Duodenal mucosa (tissue), 2 donors: ENCODE measurements at regions not wholly inside any gene's neighbourhood (a gene's known extent, or its start where the extent isn't known, plus 50 kb on each side); places are given as distances from the start of the nearest gene placed in this dataset.
"Not testable (repeated sequence)": the region's sequence is repeated elsewhere in the genome, so short reads cannot be mapped to it uniquely, and the experiment has no call there.

Source experiments
- H3K27ac ChIP-seq: one replicate; pipeline ENCODE4 v1.7.0; 2013; ENCODE audit warnings: low read depth, low read length
- H3K27me3 ChIP-seq, 2 donors: one replicate each; pipeline ENCODE4 v1.7.0; 2013; ENCODE audit warnings: low read length in 2 of 2, control low read depth in 1 of 2; ENCODE audit not compliant: insufficient read depth in 2 of 2, control insufficient read depth in 1 of 2
- H3K36me3 ChIP-seq, 2 donors: one replicate each; pipeline ENCODE4 v1.7.0; 2013; ENCODE audit warnings: low read length in 2 of 2, control low read depth in 1 of 2; ENCODE audit not compliant: insufficient read depth in 2 of 2, control insufficient read depth in 1 of 2
- H3K4me1 ChIP-seq, 2 donors: one replicate each; pipeline ENCODE4 v1.7.0; 2013; ENCODE audit warnings: low read length in 2 of 2, control low read depth in 1 of 2; ENCODE audit not compliant: insufficient read depth in 2 of 2, control insufficient read depth in 1 of 2
- H3K4me3 ChIP-seq, 2 donors: one replicate each; pipeline ENCODE4 v1.7.0; 2013; ENCODE audit warnings: low read length in 2 of 2, low read depth in 1 of 2
- H3K9ac ChIP-seq, 2 donors: one replicate each; pipeline ENCODE4 v1.7.0; 2013; ENCODE audit warnings: low read length in 2 of 2, low read depth in 1 of 2
- H3K9me3 ChIP-seq, 2 donors: one replicate each; pipeline ENCODE4 v1.7.0; 2013; ENCODE audit warnings: low read length in 2 of 2, control low read depth in 1 of 2; ENCODE audit not compliant: control insufficient read depth in 1 of 2

DNA sequence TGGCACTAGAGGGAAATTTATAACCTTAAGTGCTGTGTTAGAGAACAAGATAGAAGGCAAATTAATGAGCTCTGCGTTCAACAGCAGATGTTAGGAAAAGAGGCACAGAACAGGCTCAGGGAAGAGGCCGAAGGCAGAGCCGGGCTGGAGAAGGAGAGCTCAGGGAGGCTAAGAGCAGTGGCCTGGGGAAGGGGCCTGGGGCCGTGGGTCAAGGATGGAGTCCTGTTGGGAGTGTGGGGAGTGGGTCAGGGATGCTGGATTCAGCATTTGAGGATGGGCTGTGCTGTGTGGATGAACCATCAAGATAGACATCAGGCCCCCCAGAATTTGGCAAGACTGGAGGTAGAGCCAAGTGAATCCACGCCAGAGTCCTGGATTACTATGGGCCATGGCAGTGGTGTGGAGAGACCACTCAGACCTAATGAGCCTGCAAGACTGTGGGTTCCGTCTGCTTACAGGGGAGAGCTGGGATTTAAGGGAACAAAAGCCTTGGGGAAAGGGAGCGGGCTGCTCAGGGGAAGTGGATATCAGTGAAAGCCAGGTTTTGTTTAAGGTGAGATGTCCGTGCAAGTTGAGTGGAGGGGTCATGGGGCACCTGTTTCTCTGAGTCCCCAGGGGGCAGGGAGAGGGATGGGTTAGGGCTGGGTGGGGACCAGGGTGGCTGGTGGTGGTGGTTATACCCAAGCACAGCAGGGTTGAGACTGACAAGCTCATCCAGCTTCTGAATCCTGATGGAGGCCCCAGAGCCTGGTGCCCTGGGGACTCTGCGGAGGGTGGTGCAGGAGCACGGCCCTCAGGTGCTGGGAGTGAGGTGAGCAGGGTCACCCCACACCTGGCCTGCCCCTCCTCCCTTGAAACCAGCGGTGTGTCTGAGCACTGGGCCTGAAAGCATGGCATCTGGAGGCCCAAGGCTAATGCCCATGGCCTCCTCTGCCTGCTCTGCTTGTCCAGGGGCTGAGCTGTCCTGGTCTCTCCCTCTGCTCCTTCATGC lies 101.7 kb downstream of the BMS1 start:
- no peaks in the 10 kb centered on the region for H3K4me1 ChIP-seq
- peaks cover 9 to 12% of the 10 kb centered on the region in 2 donors for H3K9me3 ChIP-seq
- H3K9ac ChIP-seq, result no peak overlapping the region
- H3K27ac ChIP-seq, result no peak overlapping the region
- no peaks in the 10 kb centered on the region for H3K27me3 ChIP-seq
- no peak overlapping the region for H3K4me3 ChIP-seq
- no peaks in the 10 kb centered on the region for H3K36me3 ChIP-seq

GRCh38 chr10:42885491-42886270 lies 103.1 kb downstream of the BMS1 start:
- Histone ChIP-seq H3K9me3 (peaks cover 9 to 12% of the 10 kb centered on the region in 2 donors), H3K27ac (no peak overlapping the region), H3K36me3 (no peaks in the 10 kb centered on the region), H3K9ac (no peak overlapping the region), H3K4me3 (no peak overlapping the region), H3K4me1 (no peaks in the 10 kb centered on the region), H3K27me3 (no peaks in the 10 kb centered on the region)

GRCh38 chr10:42887734-42888503 lies 105.3 kb downstream of the BMS1 start:
- Histone ChIP-seq H3K4me3 (no peak overlapping the region), H3K36me3 (no peaks in the 10 kb centered on the region), H3K4me1 (no peaks in the 10 kb centered on the region), H3K9ac (no peak overlapping the region), H3K27ac (no peak overlapping the region), H3K27me3 (no peaks in the 10 kb centered on the region), H3K9me3 (peaks cover 0 to 2% of the 10 kb centered on the region in 2 donors)

DNA sequence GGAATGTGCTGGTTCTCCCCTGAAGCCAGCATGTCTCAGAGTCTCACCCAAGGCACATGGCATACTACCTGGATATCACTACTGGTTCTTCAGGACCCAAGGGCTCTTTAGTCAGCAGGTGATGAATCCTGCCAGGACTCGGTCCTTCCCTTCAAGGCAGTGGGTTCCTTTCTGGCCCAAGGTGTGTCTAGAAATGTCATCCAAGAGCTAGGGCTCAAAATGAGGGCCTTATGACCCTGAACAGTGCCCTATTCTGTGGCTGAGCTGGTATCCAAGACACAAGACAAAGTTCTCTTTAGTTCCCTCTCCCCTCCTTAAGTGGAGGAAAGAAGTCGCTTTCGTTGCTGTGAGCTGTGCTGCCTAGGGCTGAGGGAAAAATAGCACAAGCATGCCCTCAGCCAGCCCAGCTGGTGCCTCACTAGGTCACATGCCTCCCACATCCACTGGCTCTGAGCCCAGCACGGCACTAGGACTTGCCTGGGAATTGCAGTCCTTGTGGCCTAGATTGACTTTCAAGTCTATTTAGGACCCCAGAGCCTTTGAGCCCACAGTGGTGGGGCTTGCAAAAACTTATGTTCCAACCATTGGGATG lies 106.0 kb downstream of the BMS1 start:
- Histone ChIP-seq H3K4me1 (no peaks in the 10 kb centered on the region), H3K27ac (no peak overlapping the region), H3K4me3 (no peak overlapping the region), H3K36me3 (no peaks in the 10 kb centered on the region), H3K27me3 (no peaks in the 10 kb centered on the region), H3K9ac (no peak overlapping the region), H3K9me3 (no peaks in the 10 kb centered on the region)

DNA sequence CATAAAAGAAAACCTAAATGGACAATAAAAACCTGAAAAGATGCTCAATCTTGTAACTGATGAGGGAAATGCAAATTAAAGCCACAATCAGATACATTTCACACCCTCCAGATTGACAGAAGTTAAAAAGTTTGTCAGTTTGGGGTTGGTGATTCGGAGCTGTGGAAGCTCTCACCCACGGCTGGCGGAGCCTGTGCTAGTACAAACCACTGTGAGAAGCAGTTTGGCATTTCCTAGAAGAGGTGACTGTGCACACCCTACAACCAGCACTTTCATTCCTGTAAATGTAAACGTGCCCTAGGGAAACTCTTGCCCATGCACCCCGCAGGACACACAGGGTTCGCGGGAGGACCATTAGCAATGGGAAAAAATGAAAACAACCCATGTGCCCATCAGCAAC lies 114.1 kb downstream of the BMS1 start:
- Histone ChIP-seq H3K4me3 (no peak overlapping the region), H3K9ac (no peak overlapping the region), H3K4me1 (no peaks in the 10 kb centered on the region), H3K36me3 (no peaks in the 10 kb centered on the region), H3K27ac (no peak overlapping the region), H3K27me3 (peaks cover 0 to 8% of the 10 kb centered on the region in 2 donors), H3K9me3 (peaks cover 0 to 4% of the 10 kb centered on the region in 2 donors)

DNA sequence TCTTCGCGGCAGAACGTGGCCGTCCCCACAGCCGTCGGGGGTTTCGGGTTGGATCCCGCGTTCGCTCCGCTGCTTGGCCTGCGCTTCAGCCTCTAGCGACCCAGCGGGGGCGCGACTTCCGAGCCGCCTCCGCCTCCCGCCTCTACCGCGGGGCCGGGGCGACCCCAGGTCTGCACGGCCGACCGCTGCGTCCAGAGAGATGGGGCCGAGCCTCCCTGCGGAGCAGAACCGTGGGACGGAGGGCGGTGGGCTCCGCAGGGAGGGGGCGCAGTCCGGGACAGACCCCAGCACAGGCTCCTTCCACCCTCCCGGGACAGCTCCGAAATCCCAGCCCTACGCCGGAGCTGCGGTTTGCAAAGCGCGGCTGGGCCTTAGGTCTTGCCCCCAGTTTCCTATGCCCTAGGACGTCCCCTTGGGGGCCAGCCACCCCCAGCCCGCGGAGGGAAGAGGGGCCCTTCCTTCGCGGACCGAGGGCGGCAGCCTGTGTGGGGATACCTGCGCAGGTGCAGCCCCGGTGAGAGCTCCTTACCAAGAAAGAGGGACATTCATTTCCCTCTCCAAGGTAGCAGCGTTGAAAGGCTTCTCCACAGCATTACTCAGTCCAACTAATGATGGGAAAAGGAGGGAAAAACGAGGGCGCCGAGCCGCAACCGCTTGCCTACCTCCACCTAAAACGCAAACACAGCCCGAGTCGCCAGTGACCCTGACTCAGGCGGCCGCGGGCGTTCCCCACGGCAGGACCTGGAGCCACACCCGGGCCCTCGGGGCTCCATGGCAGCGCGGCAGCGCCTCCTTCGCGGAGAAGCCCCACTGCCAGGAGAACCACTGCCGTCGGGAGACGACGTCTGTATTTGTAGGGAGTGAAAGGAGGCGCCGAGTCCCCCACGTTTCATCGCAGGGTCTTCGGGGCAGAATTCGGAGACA lies 115.7 kb downstream of the BMS1 start:
- Histone ChIP-seq H3K27ac (no peak overlapping the region), H3K9me3 (peaks cover 6 to 8% of the 10 kb centered on the region in 2 donors), H3K36me3 (no peaks in the 10 kb centered on the region), H3K4me1 (no peaks in the 10 kb centered on the region), H3K4me3 (no peak overlapping the region), H3K27me3 (peaks cover 0 to 8% of the 10 kb centered on the region in 2 donors), H3K9ac (no peak overlapping the region)

- Histone ChIP-seq H3K27me3 (peaks cover 0 to 8% of the 10 kb centered on the region in 2 donors), H3K36me3 (no peaks in the 10 kb centered on the region), H3K4me1 (no peaks in the 10 kb centered on the region), H3K9me3 (peaks cover 6 to 8% of the 10 kb centered on the region in 2 donors), H3K4me3 (no peak overlapping the region), H3K27ac (no peak overlapping the region), H3K9ac (no peak overlapping the region)
Measured at GRCh38 chr10:42899036-42899435, 116.4 kb downstream of the BMS1 start.

DNA sequence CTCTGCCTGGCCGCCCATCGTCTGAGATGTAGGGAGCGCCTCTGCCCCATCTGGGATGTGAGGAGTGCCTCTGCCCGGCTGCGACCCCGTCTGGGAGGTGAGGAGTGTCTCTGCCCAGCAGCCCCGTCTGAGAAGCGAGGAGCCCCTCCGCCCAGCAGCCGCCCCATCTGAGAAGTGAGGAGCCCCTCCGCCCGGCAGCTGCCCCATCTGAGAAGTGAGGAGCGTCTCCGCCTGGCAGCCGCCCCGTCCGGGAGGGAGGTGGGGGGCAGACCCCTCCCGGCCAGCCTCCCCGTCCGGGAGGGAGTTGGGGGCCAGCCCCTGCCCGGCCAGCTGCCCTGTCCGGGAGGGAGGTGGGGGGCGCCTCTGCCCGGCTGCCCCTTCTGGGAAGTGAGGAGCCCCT lies 117.8 kb downstream of the BMS1 start:
- H3K4me1 ChIP-seq, H3K9me3 ChIP-seq, H3K4me3 ChIP-seq, H3K36me3 ChIP-seq, H3K27ac ChIP-seq, H3K27me3 ChIP-seq, H3K9ac ChIP-seq: not testable (repeated sequence)

DNA sequence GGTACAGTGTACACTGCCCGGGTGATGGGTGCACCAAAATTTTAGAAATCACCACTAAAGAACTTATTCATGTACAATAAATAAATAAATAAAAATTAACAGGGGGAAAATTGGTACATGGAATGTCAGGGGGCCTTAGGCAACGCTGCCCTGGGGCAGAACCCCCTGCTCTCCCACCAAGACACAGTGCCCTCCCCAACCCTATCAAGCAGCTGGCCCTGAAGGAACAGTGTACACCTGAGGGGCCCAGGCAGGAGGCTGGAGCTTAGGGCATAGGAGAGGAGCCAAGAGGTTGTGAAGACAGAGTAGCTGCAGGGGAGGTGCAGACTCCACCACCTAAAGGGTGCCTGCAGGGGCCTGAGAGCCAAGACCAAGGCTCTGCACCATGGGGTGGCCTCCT lies 128.8 kb downstream of the BMS1 start:
- Histone ChIP-seq H3K36me3 (no peaks in the 10 kb centered on the region), H3K27me3 (no peaks in the 10 kb centered on the region), H3K4me1 (no peaks in the 10 kb centered on the region), H3K4me3 (no peak overlapping the region), H3K9me3 (no peaks in the 10 kb centered on the region), H3K27ac (no peak overlapping the region), H3K9ac (no peak overlapping the region)
